ENCODE measurements at regions not wholly inside any gene's neighbourhood (a gene's known extent, or its start where the extent isn't known, plus 50 kb on each side); places are given as distances from the start of the nearest gene placed in this dataset.

- Mint-ChIP-seq H3K4me3 (ENCODE audit: unreplicated experiment) (no peak overlapping the region), H3K9me3 (ENCODE audit: unreplicated experiment) (no peaks in the 10 kb centered on the region), H3K27me3 (ENCODE audit: unreplicated experiment) (no peaks in the 10 kb centered on the region), H3K36me3 (ENCODE audit: unreplicated experiment) (no peaks in the 10 kb centered on the region), H3K4me1 (ENCODE audit: unreplicated experiment) (no peaks in the 10 kb centered on the region), H3K27ac (ENCODE audit: unreplicated experiment) (no peak overlapping the region)
- TF ChIP-seq CTCF (IDR thresholded peaks at IDR 0.05), result no peak
- DNase-seq (ENCODE audit: extremely low spot score, unreplicated experiment), result no peak
These were observed 111.0 kb upstream of the SYNPR start for GRCh38 chr3:63167113-63167512.

- TF ChIP-seq CTCF (IDR thresholded peaks at IDR 0.05), result no peak
- no peaks in the 10 kb centered on the region for H3K36me3 Mint-ChIP-seq (ENCODE audit: unreplicated experiment)
- no peak overlapping the region for H3K27ac Mint-ChIP-seq (ENCODE audit: unreplicated experiment)
- DNase-seq (ENCODE audit: extremely low spot score, unreplicated experiment), result no peak
- H3K4me3 Mint-ChIP-seq (ENCODE audit: unreplicated experiment), result no peak overlapping the region
- H3K27me3 Mint-ChIP-seq (ENCODE audit: unreplicated experiment), result no peaks in the 10 kb centered on the region
- no peaks in the 10 kb centered on the region for H3K4me1 Mint-ChIP-seq (ENCODE audit: unreplicated experiment)
- H3K9me3 Mint-ChIP-seq (ENCODE audit: unreplicated experiment), result no peaks in the 10 kb centered on the region
These were observed 109.9 kb upstream of the SYNPR start for GRCh38 chr3:63168179-63168578.

- peaks cover 8% of the 10 kb centered on the region for H3K9me3 Mint-ChIP-seq (ENCODE audit: unreplicated experiment)
- no peak for TF ChIP-seq CTCF (IDR thresholded peaks at IDR 0.05)
- H3K4me1 Mint-ChIP-seq (ENCODE audit: unreplicated experiment), result no peaks in the 10 kb centered on the region
These were observed 98.1 kb upstream of the SYNPR start for GRCh38 chr3:63179862-63180522.

GRCh38 chr3:63192248-63192647, 85.9 kb upstream of the SYNPR start:
- Mint-ChIP-seq H3K27me3 (ENCODE audit: unreplicated experiment) (peaks cover 3% of the 10 kb centered on the region), H3K4me3 (ENCODE audit: unreplicated experiment) (no peak overlapping the region), H3K9me3 (ENCODE audit: unreplicated experiment) (no peaks in the 10 kb centered on the region), H3K27ac (ENCODE audit: unreplicated experiment) (no peak overlapping the region), H3K36me3 (ENCODE audit: unreplicated experiment) (no peaks in the 10 kb centered on the region), H3K4me1 (ENCODE audit: unreplicated experiment) (no peaks in the 10 kb centered on the region)
- TF ChIP-seq CTCF (IDR thresholded peaks at IDR 0.05), result no peak
- no peak for DNase-seq (ENCODE audit: extremely low spot score, unreplicated experiment)

More at GRCh38 chr3:63179862-63180522, 98.1 kb upstream of the SYNPR start:
- no peaks in the 10 kb centered on the region for H3K36me3 Mint-ChIP-seq (ENCODE audit: unreplicated experiment)
- H3K27ac Mint-ChIP-seq (ENCODE audit: unreplicated experiment), result no peak overlapping the region
- DNase-seq (ENCODE audit: extremely low spot score, unreplicated experiment), result no peak
- H3K27me3 Mint-ChIP-seq (ENCODE audit: unreplicated experiment), result no peaks in the 10 kb centered on the region
- H3K4me3 Mint-ChIP-seq (ENCODE audit: unreplicated experiment), result no peak overlapping the region

GRCh38 chr3:63193647-63194046, 84.5 kb upstream of the SYNPR start:
- no peak overlapping the region for H3K27ac Mint-ChIP-seq (ENCODE audit: unreplicated experiment)
- H3K27me3 Mint-ChIP-seq (ENCODE audit: unreplicated experiment), result peaks cover 3% of the 10 kb centered on the region
- H3K4me1 Mint-ChIP-seq (ENCODE audit: unreplicated experiment), result no peaks in the 10 kb centered on the region
- TF ChIP-seq CTCF (IDR thresholded peaks at IDR 0.05), result peak; percentile 46
- H3K9me3 Mint-ChIP-seq (ENCODE audit: unreplicated experiment), result no peaks in the 10 kb centered on the region
- no peak for DNase-seq (ENCODE audit: extremely low spot score, unreplicated experiment)
- H3K4me3 Mint-ChIP-seq (ENCODE audit: unreplicated experiment), result no peak overlapping the region
- H3K36me3 Mint-ChIP-seq (ENCODE audit: unreplicated experiment), result no peaks in the 10 kb centered on the region

Measured in osteocyte (in vitro differentiated cells).